ENCODE measurements at regions not wholly inside any gene's neighbourhood (a gene's known extent, or its start where the extent isn't known, plus 50 kb on each side); places are given as distances from the start of the nearest gene placed in this dataset.
"Not testable (repeated sequence)": the region's sequence is repeated elsewhere in the genome, so short reads cannot be mapped to it uniquely, and the experiment has no call there.

DNA sequence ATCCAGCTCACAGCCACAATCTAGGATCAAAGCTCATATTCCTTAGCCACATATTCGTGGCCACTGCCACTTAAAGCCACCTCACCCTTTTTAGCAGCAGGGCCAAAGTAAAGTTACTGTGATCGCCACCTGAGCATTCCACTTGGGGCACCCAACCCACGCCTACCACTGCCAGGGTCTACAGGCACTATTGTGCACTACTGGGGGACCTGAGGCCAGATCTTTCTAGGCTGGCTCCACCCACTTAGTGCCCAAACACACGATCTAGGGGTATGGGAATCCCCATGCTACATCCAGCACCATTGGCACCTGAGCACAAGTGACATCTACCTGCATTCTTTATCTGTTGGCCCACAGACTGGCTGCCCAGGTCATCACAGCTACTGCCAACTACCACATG, 517.9 kb upstream of the PRR20A start:
- no peak overlapping the region for H3K4me3 ChIP-seq (ENCODE audit: low read length in 3 of 3)
- peaks cover 4 to 9% (median 9%) of the 10 kb centered on the region in 3 donors for H3K9me3 ChIP-seq (ENCODE audit: control insufficient read depth in 3 of 3, low read length in 3 of 3)
- H3K4me1 ChIP-seq (ENCODE audit: control insufficient read depth in 3 of 3, insufficient read depth in 3 of 3, low read length in 3 of 3) = no peaks in the 10 kb centered on the region
- H3K9ac ChIP-seq (ENCODE audit: low read depth in 1 of 3, low read length in 3 of 3) = no peak overlapping the region
- H3K36me3 ChIP-seq (ENCODE audit: control insufficient read depth in 3 of 3, insufficient read depth in 3 of 3, low read length in 3 of 3) = no peaks in the 10 kb centered on the region
- H3K27me3 ChIP-seq (ENCODE audit: control insufficient read depth in 3 of 3, insufficient read depth in 3 of 3, low read length in 3 of 3) = no peaks in the 10 kb centered on the region
- no peak overlapping the region for H3K27ac ChIP-seq (ENCODE audit: low read depth, low read length)

DNA sequence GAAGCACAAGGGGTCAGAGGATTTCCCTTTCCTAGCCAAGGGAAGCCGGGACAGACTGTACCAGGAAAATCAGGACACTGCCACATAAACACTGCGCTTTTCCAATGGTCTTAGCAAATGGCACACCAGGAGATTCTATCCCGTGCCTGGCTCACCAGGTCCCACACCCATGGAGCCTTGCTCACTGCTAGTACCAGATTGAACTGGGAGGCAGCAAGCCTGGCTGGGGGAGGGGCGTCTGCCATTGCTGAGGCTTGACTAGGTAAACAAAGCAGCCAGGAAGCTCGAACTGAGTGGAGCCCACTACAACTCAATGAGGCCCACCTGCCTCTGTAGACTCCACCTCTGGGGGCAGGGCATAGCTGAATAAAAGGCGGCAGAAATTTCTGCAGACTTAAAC, 511.8 kb upstream of the PRR20A start:
- not testable (repeated sequence) for H3K9ac ChIP-seq (ENCODE audit: low read depth in 1 of 3, low read length in 3 of 3); H3K27me3 ChIP-seq (ENCODE audit: control insufficient read depth in 3 of 3, insufficient read depth in 3 of 3, low read length in 3 of 3); H3K27ac ChIP-seq (ENCODE audit: low read depth, low read length); H3K9me3 ChIP-seq (ENCODE audit: control insufficient read depth in 3 of 3, low read length in 3 of 3); H3K36me3 ChIP-seq (ENCODE audit: control insufficient read depth in 3 of 3, insufficient read depth in 3 of 3, low read length in 3 of 3); H3K4me1 ChIP-seq (ENCODE audit: control insufficient read depth in 3 of 3, insufficient read depth in 3 of 3, low read length in 3 of 3); H3K4me3 ChIP-seq (ENCODE audit: low read length in 3 of 3)

DNA sequence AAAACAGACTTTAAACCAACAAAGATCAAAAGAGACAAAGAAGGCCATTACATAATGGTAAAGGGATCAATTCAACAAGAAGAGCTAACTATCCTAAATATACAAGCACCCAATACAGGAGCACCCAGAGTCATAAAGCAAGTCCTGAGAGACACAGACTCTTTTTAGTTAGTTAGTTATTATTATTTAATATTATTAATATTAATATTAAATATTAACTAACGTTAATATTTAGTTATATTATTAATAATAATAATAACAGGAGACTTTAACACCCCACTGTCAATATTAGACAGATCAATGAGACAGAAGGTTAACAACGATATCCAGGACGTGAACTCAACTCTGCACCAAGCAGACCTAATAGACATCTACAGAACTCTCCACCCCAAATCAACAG, 509.7 kb upstream of the PRR20A start:
- H3K27me3 ChIP-seq (ENCODE audit: control insufficient read depth in 3 of 3, insufficient read depth in 3 of 3, low read length in 3 of 3); H3K4me3 ChIP-seq (ENCODE audit: low read length in 3 of 3); H3K9me3 ChIP-seq (ENCODE audit: control insufficient read depth in 3 of 3, low read length in 3 of 3); H3K36me3 ChIP-seq (ENCODE audit: control insufficient read depth in 3 of 3, insufficient read depth in 3 of 3, low read length in 3 of 3); H3K27ac ChIP-seq (ENCODE audit: low read depth, low read length); H3K4me1 ChIP-seq (ENCODE audit: control insufficient read depth in 3 of 3, insufficient read depth in 3 of 3, low read length in 3 of 3); H3K9ac ChIP-seq (ENCODE audit: low read depth in 1 of 3, low read length in 3 of 3): not testable (repeated sequence)

DNA sequence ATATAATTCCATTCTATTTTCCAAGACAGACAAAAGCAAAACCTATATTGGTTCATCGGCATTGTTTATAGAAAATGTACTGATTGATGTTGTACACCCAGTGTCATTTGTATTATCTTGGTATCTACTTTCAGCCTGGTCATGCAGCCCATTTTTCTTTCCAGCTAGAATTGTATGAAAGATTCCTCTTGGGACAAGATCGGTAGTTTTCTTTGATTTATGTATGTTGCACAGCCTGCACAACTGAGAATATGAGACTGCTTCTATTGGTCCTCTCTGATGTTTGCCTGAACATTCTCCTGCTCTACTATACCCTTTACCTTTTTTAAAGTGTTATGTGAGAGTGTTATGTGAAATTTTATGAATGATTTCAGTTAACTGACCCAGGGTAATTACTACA, 487.7 kb upstream of the PRR20A start:
- no peaks in the 10 kb centered on the region for H3K27me3 ChIP-seq (ENCODE audit: control insufficient read depth in 3 of 3, insufficient read depth in 3 of 3, low read length in 3 of 3)
- H3K27ac ChIP-seq (ENCODE audit: low read depth, low read length) = no peak overlapping the region
- H3K36me3 ChIP-seq (ENCODE audit: control insufficient read depth in 3 of 3, insufficient read depth in 3 of 3, low read length in 3 of 3) = no peaks in the 10 kb centered on the region
- no peak overlapping the region for H3K9ac ChIP-seq (ENCODE audit: low read depth in 1 of 3, low read length in 3 of 3)
- H3K9me3 ChIP-seq (ENCODE audit: control insufficient read depth in 3 of 3, low read length in 3 of 3) = no peaks in the 10 kb centered on the region
- H3K4me3 ChIP-seq (ENCODE audit: low read length in 3 of 3) = no peak overlapping the region
- H3K4me1 ChIP-seq (ENCODE audit: control insufficient read depth in 3 of 3, insufficient read depth in 3 of 3, low read length in 3 of 3) = no peaks in the 10 kb centered on the region

- no peaks in the 10 kb centered on the region for H3K36me3 ChIP-seq (ENCODE audit: control insufficient read depth in 3 of 3, insufficient read depth in 3 of 3, low read length in 3 of 3)
- H3K27me3 ChIP-seq (ENCODE audit: control insufficient read depth in 3 of 3, insufficient read depth in 3 of 3, low read length in 3 of 3) = no peaks in the 10 kb centered on the region
- no peak overlapping the region for H3K4me3 ChIP-seq (ENCODE audit: low read length in 3 of 3)
- peaks cover 0 to 2% (median 2%) of the 10 kb centered on the region in 3 donors for H3K9me3 ChIP-seq (ENCODE audit: control insufficient read depth in 3 of 3, low read length in 3 of 3)
- H3K27ac ChIP-seq (ENCODE audit: low read depth, low read length) = no peak overlapping the region
- no peaks in the 10 kb centered on the region for H3K4me1 ChIP-seq (ENCODE audit: control insufficient read depth in 3 of 3, insufficient read depth in 3 of 3, low read length in 3 of 3)
- H3K9ac ChIP-seq (ENCODE audit: low read depth in 1 of 3, low read length in 3 of 3) = no peak overlapping the region
These were observed 481.7 kb upstream of the PRR20A start for GRCh38 chr13:56659041-56659471.

- H3K4me3 ChIP-seq (ENCODE audit: low read length in 3 of 3) = no peak overlapping the region
- H3K27ac ChIP-seq (ENCODE audit: low read depth, low read length) = no peak overlapping the region
- peaks cover 0 to 3% (median 0%) of the 10 kb centered on the region in 3 donors for H3K9me3 ChIP-seq (ENCODE audit: control insufficient read depth in 3 of 3, low read length in 3 of 3)
- no peak overlapping the region for H3K9ac ChIP-seq (ENCODE audit: low read depth in 1 of 3, low read length in 3 of 3)
- H3K4me1 ChIP-seq (ENCODE audit: control insufficient read depth in 3 of 3, insufficient read depth in 3 of 3, low read length in 3 of 3) = no peaks in the 10 kb centered on the region
- H3K27me3 ChIP-seq (ENCODE audit: control insufficient read depth in 3 of 3, insufficient read depth in 3 of 3, low read length in 3 of 3) = no peaks in the 10 kb centered on the region
- H3K36me3 ChIP-seq (ENCODE audit: control insufficient read depth in 3 of 3, insufficient read depth in 3 of 3, low read length in 3 of 3) = no peaks in the 10 kb centered on the region
These were observed 470.2 kb upstream of the PRR20A start for GRCh38 chr13:56670563-56670962.

DNA sequence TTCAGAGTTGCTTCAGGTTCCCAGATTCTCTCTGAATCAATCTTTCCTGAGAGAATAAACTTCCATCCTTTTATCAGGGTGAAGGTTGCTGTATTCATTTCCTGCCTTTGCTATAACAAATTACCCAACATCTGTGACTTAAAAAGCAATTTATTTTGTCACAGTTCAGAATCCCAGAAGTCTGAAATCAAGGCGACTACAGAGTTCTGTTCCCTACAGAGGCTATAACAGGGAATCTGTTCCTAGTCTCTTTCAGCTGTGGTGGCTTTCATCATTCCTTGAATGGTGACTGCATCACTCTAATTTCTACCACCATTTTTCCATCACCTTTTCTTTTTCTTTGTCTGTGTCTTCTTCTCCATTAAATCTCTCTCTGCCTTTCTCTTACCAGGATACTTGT, 459.3 kb upstream of the PRR20A start:
- no peak overlapping the region for H3K9ac ChIP-seq (ENCODE audit: low read depth in 1 of 3, low read length in 3 of 3)
- no peaks in the 10 kb centered on the region for H3K4me1 ChIP-seq (ENCODE audit: control insufficient read depth in 3 of 3, insufficient read depth in 3 of 3, low read length in 3 of 3)
- no peak overlapping the region for H3K27ac ChIP-seq (ENCODE audit: low read depth, low read length)
- no peaks in the 10 kb centered on the region for H3K9me3 ChIP-seq (ENCODE audit: control insufficient read depth in 3 of 3, low read length in 3 of 3)
- no peaks in the 10 kb centered on the region for H3K36me3 ChIP-seq (ENCODE audit: control insufficient read depth in 3 of 3, insufficient read depth in 3 of 3, low read length in 3 of 3)
- no peaks in the 10 kb centered on the region for H3K27me3 ChIP-seq (ENCODE audit: control insufficient read depth in 3 of 3, insufficient read depth in 3 of 3, low read length in 3 of 3)
- H3K4me3 ChIP-seq (ENCODE audit: low read length in 3 of 3) = no peak overlapping the region

GRCh38 chr13:56687131-56687530, 453.6 kb upstream of the PRR20A start:
- no peak overlapping the region for H3K9ac ChIP-seq (ENCODE audit: low read depth in 1 of 3, low read length in 3 of 3)
- H3K27me3 ChIP-seq (ENCODE audit: control insufficient read depth in 3 of 3, insufficient read depth in 3 of 3, low read length in 3 of 3) = no peaks in the 10 kb centered on the region
- no peaks in the 10 kb centered on the region for H3K9me3 ChIP-seq (ENCODE audit: control insufficient read depth in 3 of 3, low read length in 3 of 3)
- no peaks in the 10 kb centered on the region for H3K36me3 ChIP-seq (ENCODE audit: control insufficient read depth in 3 of 3, insufficient read depth in 3 of 3, low read length in 3 of 3)
- H3K4me1 ChIP-seq (ENCODE audit: control insufficient read depth in 3 of 3, insufficient read depth in 3 of 3, low read length in 3 of 3) = no peaks in the 10 kb centered on the region
- no peak overlapping the region for H3K27ac ChIP-seq (ENCODE audit: low read depth, low read length)
- no peak overlapping the region for H3K4me3 ChIP-seq (ENCODE audit: low read length in 3 of 3)

GRCh38 chr13:56697011-56697410, 443.7 kb upstream of the PRR20A start:
- no peak overlapping the region for H3K4me3 ChIP-seq (ENCODE audit: low read length in 3 of 3)
- no peak overlapping the region for H3K27ac ChIP-seq (ENCODE audit: low read depth, low read length)

DNA sequence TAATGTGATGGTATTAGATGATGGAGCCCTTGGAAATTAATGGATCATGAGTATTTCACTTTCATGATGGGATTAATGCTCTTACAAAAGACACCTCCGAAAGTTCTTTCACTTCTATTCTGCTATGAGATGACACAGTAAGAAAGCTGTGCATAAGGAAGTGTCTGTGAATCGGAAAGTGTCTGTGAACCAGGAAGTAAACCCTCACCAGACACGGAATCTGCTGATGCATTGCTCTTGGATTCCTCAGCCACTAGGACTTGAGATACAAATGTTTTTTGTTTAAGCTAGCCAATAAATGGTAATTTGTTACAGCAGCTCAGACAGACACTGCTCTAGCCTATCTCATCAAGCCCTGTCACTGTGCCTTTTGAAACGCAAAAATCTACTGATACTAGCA, 440.4 kb upstream of the PRR20A start:
- Histone ChIP-seq H3K36me3 (ENCODE audit: control insufficient read depth in 3 of 3, insufficient read depth in 3 of 3, low read length in 3 of 3) (no peaks in the 10 kb centered on the region), H3K4me3 (ENCODE audit: low read length in 3 of 3) (no peak overlapping the region), H3K27me3 (ENCODE audit: control insufficient read depth in 3 of 3, insufficient read depth in 3 of 3, low read length in 3 of 3) (no peaks in the 10 kb centered on the region), H3K4me1 (ENCODE audit: control insufficient read depth in 3 of 3, insufficient read depth in 3 of 3, low read length in 3 of 3) (no peaks in the 10 kb centered on the region), H3K9me3 (ENCODE audit: control insufficient read depth in 3 of 3, low read length in 3 of 3) (no peaks in the 10 kb centered on the region), H3K27ac (ENCODE audit: low read depth, low read length) (no peak overlapping the region), H3K9ac (ENCODE audit: low read depth in 1 of 3, low read length in 3 of 3) (no peak overlapping the region)

More at GRCh38 chr13:56697011-56697410, 443.7 kb upstream of the PRR20A start:
- Histone ChIP-seq H3K36me3 (ENCODE audit: control insufficient read depth in 3 of 3, insufficient read depth in 3 of 3, low read length in 3 of 3) (no peaks in the 10 kb centered on the region), H3K27me3 (ENCODE audit: control insufficient read depth in 3 of 3, insufficient read depth in 3 of 3, low read length in 3 of 3) (no peaks in the 10 kb centered on the region), H3K9me3 (ENCODE audit: control insufficient read depth in 3 of 3, low read length in 3 of 3) (no peaks in the 10 kb centered on the region), H3K4me1 (ENCODE audit: control insufficient read depth in 3 of 3, insufficient read depth in 3 of 3, low read length in 3 of 3) (no peaks in the 10 kb centered on the region), H3K9ac (ENCODE audit: low read depth in 1 of 3, low read length in 3 of 3) (no peak overlapping the region)

GRCh38 chr13:56706485-56706884, 434.2 kb upstream of the PRR20A start:
- Histone ChIP-seq H3K9ac (ENCODE audit: low read depth in 1 of 3, low read length in 3 of 3) (no peak overlapping the region), H3K4me3 (ENCODE audit: low read length in 3 of 3) (no peak overlapping the region), H3K27ac (ENCODE audit: low read depth, low read length) (no peak overlapping the region), H3K36me3 (ENCODE audit: control insufficient read depth in 3 of 3, insufficient read depth in 3 of 3, low read length in 3 of 3) (no peaks in the 10 kb centered on the region), H3K27me3 (ENCODE audit: control insufficient read depth in 3 of 3, insufficient read depth in 3 of 3, low read length in 3 of 3) (no peaks in the 10 kb centered on the region), H3K9me3 (ENCODE audit: control insufficient read depth in 3 of 3, low read length in 3 of 3) (no peaks in the 10 kb centered on the region), H3K4me1 (ENCODE audit: control insufficient read depth in 3 of 3, insufficient read depth in 3 of 3, low read length in 3 of 3) (no peaks in the 10 kb centered on the region)

All from skeletal muscle tissue (tissue), 3 donors.